NB4 (cell line): ENCODE measurements at regions not wholly inside any gene's neighbourhood (a gene's known extent, or its start where the extent isn't known, plus 50 kb on each side); places are given as distances from the start of the nearest gene placed in this dataset.

Experiments
- CTCF ChIP-seq: IDR thresholded peaks from one replicate; pipeline ENCODE4 v1.5.1; 2012; ENCODE audit warnings: low read depth, low read length
- MAX ChIP-seq: IDR thresholded peaks from 2 replicates; pipeline ENCODE4 v1.6.1; 2011; ENCODE audit warnings: low read depth, low read length
- POLR2A ChIP-seq: IDR thresholded peaks from 2 replicates; pipeline ENCODE4 v1.6.1; 2011; ENCODE audit warnings: mild to moderate bottlenecking; ENCODE audit not compliant: insufficient read length; ENCODE audit errors: extremely low read depth

- TF ChIP-seq CTCF (no peak), POLR2A (no peak), MAX (no peak)
Observed at GRCh38 chr14:54317391-54317790, 79.4 kb upstream of the CDKN3 start.
